WTC11 (cell line): ENCODE measurements at regions not wholly inside any gene's neighbourhood (a gene's known extent, or its start where the extent isn't known, plus 50 kb on each side); places are given as distances from the start of the nearest gene placed in this dataset.

Experiments used
- ATF1 ChIP-seq: sonication (generic); formaldehyde crosslinking; IDR thresholded peaks from 2 replicates; pipeline ENCODE4 v1.8.1; 2023; ENCODE audit warnings: mild to moderate bottlenecking, moderate library complexity, missing genetic modification reagents
- ATF3 ChIP-seq: sonication (generic); formaldehyde crosslinking; conservative IDR thresholded peaks from 2 replicates; pipeline ENCODE4 v1.8.1; 2022; ENCODE audit warnings: mild to moderate bottlenecking, missing genetic modification reagents
- CREB1 ChIP-seq: sonication (generic); formaldehyde crosslinking; IDR thresholded peaks from 2 replicates; pipeline ENCODE4 v1.8.0; 2023; ENCODE audit warnings: mild to moderate bottlenecking, missing genetic modification reagents
- CTCF ChIP-seq: fragments of 200-600 bp; IDR thresholded peaks from 2 replicates; pipeline ENCODE4 v1.8.0; 2022; ENCODE audit warnings: antibody characterized with exemption
- ESRRA ChIP-seq: sonication (generic); formaldehyde crosslinking; IDR thresholded peaks from 2 replicates; pipeline ENCODE4 v1.8.1; 2022; ENCODE audit warnings: mild to moderate bottlenecking, missing genetic modification reagents, borderline replicate concordance
- NR1H2 ChIP-seq: sonication (generic); formaldehyde crosslinking; IDR thresholded peaks from 2 replicates; pipeline ENCODE4 v1.9.0; 2021; ENCODE audit warnings: mild to moderate bottlenecking, moderate library complexity, missing genetic modification reagents
- TCF7 ChIP-seq: sonication (generic); formaldehyde crosslinking; IDR thresholded peaks from 2 replicates; pipeline ENCODE4 v1.8.0; 2022; ENCODE audit warnings: mild to moderate bottlenecking, low read depth, missing genetic modification reagents, moderate library complexity
- USF1 ChIP-seq: sonication (generic); formaldehyde crosslinking; IDR thresholded peaks from 2 replicates; pipeline ENCODE4 v1.8.0; 2022; ENCODE audit warnings: mild to moderate bottlenecking, missing genetic modification reagents
- ZNF512 ChIP-seq: sonication (generic); formaldehyde crosslinking; IDR thresholded peaks from 2 replicates; pipeline ENCODE4 v1.8.1; 2022; ENCODE audit warnings: missing genetic modification reagents, borderline replicate concordance
- TF ChIP-seq, protein P1 (sequence below): sonication (generic); formaldehyde crosslinking; IDR thresholded peaks from 2 replicates; pipeline ENCODE4 v1.8.1; 2022; ENCODE audit warnings: low read depth, missing genetic modification reagents, borderline replicate concordance
- TF ChIP-seq, protein P2 (sequence below): sonication (generic); formaldehyde crosslinking; IDR thresholded peaks from 2 replicates; pipeline ENCODE4 v1.8.0; 2022; ENCODE audit warnings: missing genetic modification reagents
- TF ChIP-seq, protein P3 (sequence below): sonication (generic); formaldehyde crosslinking; IDR thresholded peaks from 2 replicates; pipeline ENCODE4 v1.8.1; 2023; ENCODE audit warnings: mild to moderate bottlenecking, missing genetic modification reagents
- TF ChIP-seq, protein P4 (sequence below): sonication (generic); formaldehyde crosslinking; IDR thresholded peaks from 2 replicates; pipeline ENCODE4 v1.8.1; 2023; ENCODE audit warnings: mild to moderate bottlenecking, missing genetic modification reagents, moderate library complexity

DNA sequence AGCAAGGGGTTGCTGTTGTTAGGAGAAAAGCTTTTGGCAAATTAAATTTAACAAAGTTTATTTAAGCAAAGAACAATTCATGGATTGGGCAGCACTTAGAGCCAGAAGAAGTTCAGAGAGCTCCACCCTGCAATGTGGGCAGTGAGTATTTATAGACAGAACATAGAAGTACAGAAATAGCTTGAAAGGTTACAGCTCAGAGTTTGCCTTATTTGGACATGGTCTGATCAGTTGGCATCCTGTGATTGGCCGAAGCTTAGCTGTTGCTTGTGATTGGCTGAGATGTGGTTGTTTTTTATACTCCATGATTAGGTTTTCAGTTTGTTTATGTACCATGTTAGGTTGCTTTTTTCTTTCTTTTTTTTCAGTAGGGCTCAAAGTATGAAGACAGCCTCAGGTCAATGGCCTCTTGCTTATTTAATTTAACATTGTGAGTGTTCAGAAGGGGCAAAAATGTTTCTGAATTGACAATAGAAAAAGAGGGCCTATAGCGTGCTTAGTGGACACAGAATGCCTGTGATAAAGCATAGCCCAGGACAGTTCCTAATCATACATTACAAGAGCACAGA, 293.8 kb downstream of the IGSF11 start:
- no peak for TF ChIP-seq NR1H2
- TF ChIP-seq CTCF = no peak
- no peak for TF ChIP-seq ATF3 (CRISPR knock-in tag)
- no peak for TF ChIP-seq USF1 (CRISPR knock-in tag)
- no peak for TF ChIP-seq TCF7 (CRISPR knock-in tag)
- TF ChIP-seq, protein P1, sequence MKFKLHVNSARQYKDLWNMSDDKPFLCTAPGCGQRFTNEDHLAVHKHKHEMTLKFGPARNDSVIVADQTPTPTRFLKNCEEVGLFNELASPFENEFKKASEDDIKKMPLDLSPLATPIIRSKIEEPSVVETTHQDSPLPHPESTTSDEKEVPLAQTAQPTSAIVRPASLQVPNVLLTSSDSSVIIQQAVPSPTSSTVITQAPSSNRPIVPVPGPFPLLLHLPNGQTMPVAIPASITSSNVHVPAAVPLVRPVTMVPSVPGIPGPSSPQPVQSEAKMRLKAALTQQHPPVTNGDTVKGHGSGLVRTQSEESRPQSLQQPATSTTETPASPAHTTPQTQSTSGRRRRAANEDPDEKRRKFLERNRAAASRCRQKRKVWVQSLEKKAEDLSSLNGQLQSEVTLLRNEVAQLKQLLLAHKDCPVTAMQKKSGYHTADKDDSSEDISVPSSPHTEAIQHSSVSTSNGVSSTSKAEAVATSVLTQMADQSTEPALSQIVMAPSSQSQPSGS (CRISPR knock-in tag) = no peak
- no peak for TF ChIP-seq CREB1 (CRISPR knock-in tag)
- no peak for TF ChIP-seq ESRRA
- TF ChIP-seq, protein P2, sequence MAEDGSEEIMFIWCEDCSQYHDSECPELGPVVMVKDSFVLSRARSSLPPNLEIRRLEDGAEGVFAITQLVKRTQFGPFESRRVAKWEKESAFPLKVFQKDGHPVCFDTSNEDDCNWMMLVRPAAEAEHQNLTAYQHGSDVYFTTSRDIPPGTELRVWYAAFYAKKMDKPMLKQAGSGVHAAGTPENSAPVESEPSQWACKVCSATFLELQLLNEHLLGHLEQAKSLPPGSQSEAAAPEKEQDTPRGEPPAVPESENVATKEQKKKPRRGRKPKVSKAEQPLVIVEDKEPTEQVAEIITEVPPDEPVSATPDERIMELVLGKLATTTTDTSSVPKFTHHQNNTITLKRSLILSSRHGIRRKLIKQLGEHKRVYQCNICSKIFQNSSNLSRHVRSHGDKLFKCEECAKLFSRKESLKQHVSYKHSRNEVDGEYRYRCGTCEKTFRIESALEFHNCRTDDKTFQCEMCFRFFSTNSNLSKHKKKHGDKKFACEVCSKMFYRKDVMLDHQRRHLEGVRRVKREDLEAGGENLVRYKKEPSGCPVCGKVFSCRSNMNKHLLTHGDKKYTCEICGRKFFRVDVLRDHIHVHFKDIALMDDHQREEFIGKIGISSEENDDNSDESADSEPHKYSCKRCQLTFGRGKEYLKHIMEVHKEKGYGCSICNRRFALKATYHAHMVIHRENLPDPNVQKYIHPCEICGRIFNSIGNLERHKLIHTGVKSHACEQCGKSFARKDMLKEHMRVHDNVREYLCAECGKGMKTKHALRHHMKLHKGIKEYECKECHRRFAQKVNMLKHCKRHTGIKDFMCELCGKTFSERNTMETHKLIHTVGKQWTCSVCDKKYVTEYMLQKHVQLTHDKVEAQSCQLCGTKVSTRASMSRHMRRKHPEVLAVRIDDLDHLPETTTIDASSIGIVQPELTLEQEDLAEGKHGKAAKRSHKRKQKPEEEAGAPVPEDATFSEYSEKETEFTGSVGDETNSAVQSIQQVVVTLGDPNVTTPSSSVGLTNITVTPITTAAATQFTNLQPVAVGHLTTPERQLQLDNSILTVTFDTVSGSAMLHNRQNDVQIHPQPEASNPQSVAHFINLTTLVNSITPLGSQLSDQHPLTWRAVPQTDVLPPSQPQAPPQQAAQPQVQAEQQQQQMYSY (CRISPR knock-in tag) = no peak
- no peak for TF ChIP-seq ZNF512 (CRISPR knock-in tag)
- TF ChIP-seq, protein P3, sequence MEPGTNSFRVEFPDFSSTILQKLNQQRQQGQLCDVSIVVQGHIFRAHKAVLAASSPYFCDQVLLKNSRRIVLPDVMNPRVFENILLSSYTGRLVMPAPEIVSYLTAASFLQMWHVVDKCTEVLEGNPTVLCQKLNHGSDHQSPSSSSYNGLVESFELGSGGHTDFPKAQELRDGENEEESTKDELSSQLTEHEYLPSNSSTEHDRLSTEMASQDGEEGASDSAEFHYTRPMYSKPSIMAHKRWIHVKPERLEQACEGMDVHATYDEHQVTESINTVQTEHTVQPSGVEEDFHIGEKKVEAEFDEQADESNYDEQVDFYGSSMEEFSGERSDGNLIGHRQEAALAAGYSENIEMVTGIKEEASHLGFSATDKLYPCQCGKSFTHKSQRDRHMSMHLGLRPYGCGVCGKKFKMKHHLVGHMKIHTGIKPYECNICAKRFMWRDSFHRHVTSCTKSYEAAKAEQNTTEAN (CRISPR knock-in tag) = no peak
- TF ChIP-seq, protein P4, sequence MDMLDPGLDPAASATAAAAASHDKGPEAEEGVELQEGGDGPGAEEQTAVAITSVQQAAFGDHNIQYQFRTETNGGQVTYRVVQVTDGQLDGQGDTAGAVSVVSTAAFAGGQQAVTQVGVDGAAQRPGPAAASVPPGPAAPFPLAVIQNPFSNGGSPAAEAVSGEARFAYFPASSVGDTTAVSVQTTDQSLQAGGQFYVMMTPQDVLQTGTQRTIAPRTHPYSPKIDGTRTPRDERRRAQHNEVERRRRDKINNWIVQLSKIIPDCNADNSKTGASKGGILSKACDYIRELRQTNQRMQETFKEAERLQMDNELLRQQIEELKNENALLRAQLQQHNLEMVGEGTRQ (CRISPR knock-in tag) = no peak
- no peak for TF ChIP-seq ATF1 (CRISPR knock-in tag)
